NT2/D1 (cell line): ENCODE measurements at regions not wholly inside any gene's neighbourhood (a gene's known extent, or its start where the extent isn't known, plus 50 kb on each side); places are given as distances from the start of the nearest gene placed in this dataset.

Experiments used
- DNase-seq: peaks from one replicate; pipeline ENCODE4 v3.0.0-alpha.2; 2011; ENCODE audit warnings: low read depth, low spot score
- H3K27me3 ChIP-seq: 2 replicates; pipeline ENCODE4 v1.6.0; 2011; ENCODE audit warnings: mild to moderate bottlenecking; ENCODE audit not compliant: insufficient read length, insufficient read depth
- H3K36me3 ChIP-seq: 2 replicates; pipeline ENCODE4 v1.6.1; 2011; ENCODE audit warnings: mild to moderate bottlenecking, low read length, mixed read lengths; ENCODE audit not compliant: insufficient read depth, insufficient read length
- H3K4me1 ChIP-seq: 2 replicates; pipeline ENCODE4 v1.5.1; 2011; ENCODE audit not compliant: insufficient read depth, insufficient read length
- H3K4me3 ChIP-seq: 2 replicates; pipeline ENCODE4 v1.5.1; 2011; ENCODE audit warnings: low read depth; ENCODE audit not compliant: insufficient read length
- H3K9ac ChIP-seq: 2 replicates; pipeline ENCODE4 v1.6.0; 2011; ENCODE audit warnings: low read depth; ENCODE audit not compliant: insufficient read length
- H3K9me3 ChIP-seq: 2 replicates; pipeline ENCODE4 v1.5.1; 2011; ENCODE audit warnings: mild to moderate bottlenecking, low read length; ENCODE audit not compliant: insufficient read depth
- SUZ12 ChIP-seq: IDR thresholded peaks from 2 replicates; pipeline ENCODE4 v1.6.1; 2011; ENCODE audit not compliant: insufficient read length, insufficient read depth; ENCODE audit errors: extremely low read depth
- YY1 ChIP-seq: IDR thresholded peaks from 2 replicates; pipeline ENCODE4 v1.6.1; 2011; ENCODE audit not compliant: insufficient read length, insufficient read depth
- ZNF274 ChIP-seq: IDR thresholded peaks from 2 replicates; pipeline ENCODE4 v1.6.1; 2011; ENCODE audit warnings: mild to moderate bottlenecking, low read depth, low read length

DNA sequence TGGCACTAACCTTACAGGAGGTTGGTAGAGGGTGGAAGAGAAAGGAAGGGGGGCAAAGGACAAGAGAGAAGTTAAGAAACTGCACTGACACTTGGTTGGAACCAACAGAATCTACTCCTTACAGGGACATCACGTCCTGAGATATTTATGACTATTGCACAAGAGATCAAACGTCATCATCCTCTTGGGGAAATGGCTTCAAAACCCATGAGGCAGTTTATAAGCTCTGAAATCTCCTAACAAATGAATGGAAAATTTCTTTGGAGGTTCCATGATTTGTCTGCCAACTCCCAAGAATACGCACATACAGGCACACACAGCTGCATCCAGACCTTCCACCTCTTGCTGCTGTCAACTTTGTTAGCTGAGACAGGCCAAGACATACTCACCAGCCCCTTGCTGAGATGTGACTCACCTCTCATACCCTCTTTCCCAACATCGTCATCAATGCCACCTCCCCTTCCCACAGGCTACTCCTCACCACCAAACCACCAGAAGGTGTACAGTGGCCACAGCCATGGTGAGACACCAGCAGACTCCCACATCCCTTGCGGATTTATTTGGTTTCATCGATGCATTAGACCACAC lies 135.5 kb downstream of the SETD4 start:
- no peak for DNase-seq
- TF ChIP-seq YY1 (no peak), SUZ12 (no peak)
- no peaks in the 10 kb centered on the region for H3K9me3 ChIP-seq

DNA sequence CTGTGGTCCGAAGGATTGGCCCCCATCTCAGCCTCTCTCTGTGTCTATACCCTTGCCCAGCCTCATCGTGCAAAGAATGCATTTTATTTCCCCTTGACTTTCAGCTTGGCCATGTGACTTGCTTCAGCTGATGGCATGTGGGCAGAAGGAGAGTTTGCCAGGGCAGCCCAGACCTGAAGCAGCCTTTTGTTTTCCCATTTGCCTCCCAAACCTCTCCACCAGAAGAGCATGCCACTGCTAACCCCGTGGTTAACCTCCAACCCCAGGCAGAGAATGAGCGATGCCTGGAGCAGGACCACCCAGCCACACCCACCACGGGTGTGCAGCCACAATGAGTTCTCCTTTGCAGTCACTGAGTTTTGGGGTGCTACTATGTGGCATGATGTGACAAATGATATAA lies 136.4 kb downstream of the SETD4 start:
- H3K4me1 ChIP-seq = no peaks in the 10 kb centered on the region
- no peaks in the 10 kb centered on the region for H3K36me3 ChIP-seq
- no peaks in the 10 kb centered on the region for H3K9me3 ChIP-seq
- TF ChIP-seq YY1 = no peak
- TF ChIP-seq SUZ12 = no peak
- no peak for TF ChIP-seq ZNF274
- DNase-seq = no peak
- H3K9ac ChIP-seq = no peak overlapping the region
- no peak overlapping the region for H3K4me3 ChIP-seq
- H3K27me3 ChIP-seq = no peaks in the 10 kb centered on the region

More for the DNA sequence above, 135.5 kb downstream of the SETD4 start:
- Histone ChIP-seq H3K36me3 (no peaks in the 10 kb centered on the region), H3K9ac (no peak overlapping the region), H3K4me1 (no peaks in the 10 kb centered on the region), H3K27me3 (no peaks in the 10 kb centered on the region), H3K4me3 (no peak overlapping the region)

DNA sequence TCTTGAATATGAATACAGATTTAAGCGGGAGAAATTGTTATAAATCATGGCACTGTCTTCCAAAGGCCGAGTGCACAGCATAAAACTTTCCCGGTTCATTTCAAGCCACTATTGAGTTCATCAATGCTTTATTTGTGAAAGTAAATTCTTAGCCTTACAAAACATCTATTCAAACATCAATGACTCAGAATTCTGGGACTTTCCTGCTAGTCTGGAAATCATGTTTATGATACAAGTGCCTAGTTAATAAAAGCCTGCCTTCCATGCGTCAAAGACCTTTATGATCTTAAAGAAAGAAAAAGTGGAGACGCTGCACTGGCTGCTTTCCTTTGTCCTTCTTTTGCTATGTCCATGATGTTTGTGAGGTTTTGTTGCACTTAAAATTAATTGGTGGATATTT lies 137.7 kb downstream of the SETD4 start:
- no peak overlapping the region for H3K4me3 ChIP-seq
- H3K9me3 ChIP-seq = no peaks in the 10 kb centered on the region
- H3K36me3 ChIP-seq = no peaks in the 10 kb centered on the region
- no peak for DNase-seq
- no peak for TF ChIP-seq YY1
- no peak for TF ChIP-seq ZNF274
- no peak for TF ChIP-seq SUZ12
- no peaks in the 10 kb centered on the region for H3K27me3 ChIP-seq
- no peaks in the 10 kb centered on the region for H3K4me1 ChIP-seq
- H3K9ac ChIP-seq = no peak overlapping the region

DNA sequence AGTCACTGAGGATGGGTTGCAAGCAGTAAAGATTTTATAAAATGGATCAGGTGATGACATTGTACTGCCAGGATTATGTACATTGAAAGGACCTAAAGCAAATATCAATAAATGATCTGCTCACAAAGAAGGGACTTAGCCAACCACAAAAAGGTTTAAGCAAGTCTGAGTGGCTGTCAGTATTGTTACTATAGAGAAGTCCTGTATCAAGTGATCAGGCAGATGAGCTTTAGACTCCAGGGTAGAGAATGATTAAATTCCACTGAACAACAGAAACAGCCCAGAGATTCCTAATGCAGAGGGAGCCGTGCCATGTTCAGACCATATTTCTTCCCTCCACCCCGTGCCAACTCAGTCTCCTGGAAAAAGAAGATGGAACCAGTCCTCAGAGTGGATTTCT lies 138.9 kb downstream of the SETD4 start:
- no peak overlapping the region for H3K9ac ChIP-seq
- no peak for DNase-seq

DNA sequence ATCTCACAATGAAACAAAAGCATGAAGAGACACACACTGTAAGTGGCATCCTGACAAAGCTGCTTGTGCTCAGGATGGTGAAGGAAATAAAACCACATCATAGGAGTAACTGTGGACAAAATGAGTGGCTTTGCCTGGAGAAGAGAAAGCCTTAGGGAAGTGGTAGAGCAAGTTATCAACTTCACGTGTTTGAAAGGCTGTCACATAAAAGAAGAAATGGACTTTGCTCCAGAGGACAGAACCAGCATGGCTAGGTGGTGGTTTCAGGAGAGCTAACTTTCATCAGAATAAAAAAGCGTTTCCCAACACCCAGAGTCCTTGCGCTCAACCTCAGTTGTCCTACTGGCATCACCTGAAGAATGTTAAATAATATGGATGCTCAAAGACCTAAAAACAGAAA lies 139.9 kb downstream of the SETD4 start:
- no peak for DNase-seq
- Histone ChIP-seq H3K4me1 (no peaks in the 10 kb centered on the region), H3K27me3 (no peaks in the 10 kb centered on the region), H3K9me3 (peaks cover 9% of the 10 kb centered on the region; the same call in 1 of the 2 replicates), H3K9ac (no peak overlapping the region), H3K36me3 (no peaks in the 10 kb centered on the region), H3K4me3 (no peak overlapping the region)
- TF ChIP-seq YY1 = no peak
- no peak for TF ChIP-seq ZNF274
- TF ChIP-seq SUZ12 = no peak

More for the DNA sequence above, 138.9 kb downstream of the SETD4 start:
- no peaks in the 10 kb centered on the region for H3K4me1 ChIP-seq
- TF ChIP-seq ZNF274 (no peak), YY1 (no peak), SUZ12 (no peak)
- H3K27me3 ChIP-seq = no peaks in the 10 kb centered on the region
- no peaks in the 10 kb centered on the region for H3K36me3 ChIP-seq
- H3K9me3 ChIP-seq = no peaks in the 10 kb centered on the region
- H3K4me3 ChIP-seq = no peak overlapping the region

DNA sequence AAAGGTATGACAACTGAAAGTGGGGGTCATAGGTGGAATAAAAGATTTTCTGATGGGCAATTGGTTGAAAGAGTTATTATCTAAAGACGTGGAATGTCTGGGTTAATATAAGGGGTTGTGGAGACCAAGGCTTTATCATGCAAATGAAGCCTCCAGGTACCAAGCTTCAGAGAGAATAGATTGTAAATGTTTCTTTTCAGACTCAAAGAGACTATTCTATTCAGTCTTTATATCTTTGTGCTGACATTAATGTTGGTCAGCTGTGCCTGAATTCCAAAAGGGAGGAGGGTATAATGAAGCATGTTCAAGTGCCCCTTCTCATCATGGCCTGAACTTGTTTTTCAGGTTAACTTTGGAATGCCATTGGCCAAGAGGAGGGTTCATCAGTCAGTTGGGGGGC lies 145.3 kb downstream of the SETD4 start:
- DNase-seq = no peak
- no peaks in the 10 kb centered on the region for H3K4me1 ChIP-seq
- H3K27me3 ChIP-seq = no peaks in the 10 kb centered on the region
- H3K9me3 ChIP-seq = peaks cover 18% of the 10 kb centered on the region
- H3K4me3 ChIP-seq = no peak overlapping the region
- no peak overlapping the region for H3K9ac ChIP-seq
- H3K36me3 ChIP-seq = no peaks in the 10 kb centered on the region
- no peak for TF ChIP-seq YY1
- no peak for TF ChIP-seq ZNF274
- TF ChIP-seq SUZ12 = no peak

DNA sequence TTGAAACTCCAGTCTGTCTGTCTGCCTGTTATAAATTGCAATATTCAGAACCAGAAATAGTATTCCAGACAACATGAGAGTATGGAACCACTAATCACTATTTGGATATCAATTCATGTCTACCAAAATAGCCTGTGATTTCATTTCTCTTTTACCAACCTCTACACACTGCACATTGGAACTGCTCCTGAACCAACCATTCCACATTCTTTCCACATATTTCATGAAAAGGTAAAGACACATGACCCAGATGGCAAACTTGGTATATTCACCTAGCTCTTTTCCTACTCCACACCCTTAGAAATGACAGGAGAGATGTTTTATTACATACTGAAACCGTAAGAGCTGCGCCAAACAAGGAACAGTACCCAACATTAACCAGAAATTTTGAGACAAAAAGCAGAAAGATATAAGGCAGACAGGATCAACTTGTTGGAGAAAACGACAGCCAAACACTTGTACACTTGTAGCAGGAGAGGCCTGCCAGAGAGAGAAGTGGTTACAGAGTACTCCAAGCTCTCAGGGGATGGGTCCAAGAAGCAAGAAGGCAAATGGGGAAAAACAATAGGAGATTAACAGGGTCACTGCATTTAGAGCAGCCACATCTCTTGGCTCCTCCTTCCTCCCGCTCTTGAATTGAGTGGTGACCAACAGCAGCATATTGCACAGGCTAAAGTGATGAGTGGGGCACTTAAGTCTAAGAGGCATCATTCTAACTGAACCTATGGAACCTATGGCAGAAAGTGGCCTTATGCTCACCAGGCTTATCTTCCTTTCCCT lies 148.7 kb downstream of the SETD4 start:
- Histone ChIP-seq H3K36me3 (no peaks in the 10 kb centered on the region), H3K4me3 (no peak overlapping the region), H3K9ac (no peak overlapping the region), H3K4me1 (no peaks in the 10 kb centered on the region), H3K27me3 (no peaks in the 10 kb centered on the region), H3K9me3 (peaks cover 22% of the 10 kb centered on the region)
- TF ChIP-seq SUZ12 (no peak), ZNF274 (no peak), YY1 (no peak)
- no peak for DNase-seq
